D721Med (cell line): ENCODE measurements at regions not wholly inside any gene's neighbourhood (a gene's known extent, or its start where the extent isn't known, plus 50 kb on each side); places are given as distances from the start of the nearest gene placed in this dataset.

ENCODE experiments used
- DNase-seq: peaks from one replicate; pipeline ENCODE4 v3.0.0; 2011; ENCODE audit warnings: low spot score; ENCODE audit not compliant: insufficient read length
- FAIRE-seq: peaks from 2 replicates; lab custom pipeline; 2011; peaks lifted over from hg19 to GRCh38; lab: Jason Lieb, UNC
- CTCF ChIP-seq: IDR thresholded peaks from 2 replicates; pipeline ENCODE4 v1.5.1; 2012; ENCODE audit warnings: mild to moderate bottlenecking, control low read depth; ENCODE audit not compliant: insufficient read depth; ENCODE audit errors: missing control alignments

- TF ChIP-seq CTCF = no peak
- FAIRE-seq = no peak
- no peak for DNase-seq
These were observed 1316.2 kb downstream of the CDH8 start for GRCh38 chr16:60720060-60720459.

GRCh38 chr16:60717808-60718207 is 1318.4 kb downstream of the CDH8 start:
- TF ChIP-seq CTCF = no peak
- DNase-seq = no peak
- no peak for FAIRE-seq

GRCh38 chr16:60712144-60712543 is 1324.1 kb downstream of the CDH8 start:
- FAIRE-seq = no peak
- no peak for DNase-seq
- no peak for TF ChIP-seq CTCF

- no peak for TF ChIP-seq CTCF
- no peak for DNase-seq
- FAIRE-seq = no peak
These were observed 1331.5 kb downstream of the CDH8 start for GRCh38 chr16:60704726-60705125.

GRCh38 chr16:60703096-60703495 is 1333.1 kb downstream of the CDH8 start:
- no peak for DNase-seq
- FAIRE-seq = no peak

GRCh38 chr16:60686824-60687223 is 1349.4 kb downstream of the CDH8 start:
- TF ChIP-seq CTCF = no peak
- DNase-seq (no peak), FAIRE-seq (no peak)

More at GRCh38 chr16:60703096-60703495, 1333.1 kb downstream of the CDH8 start:
- TF ChIP-seq CTCF = no peak

GRCh38 chr16:60684002-60684401 is 1352.2 kb downstream of the CDH8 start:
- DNase-seq = no peak
- FAIRE-seq = no peak
- TF ChIP-seq CTCF = no peak
